Esophagus muscularis mucosa (tissue), 4 donors: ENCODE measurements at regions not wholly inside any gene's neighbourhood (a gene's known extent, or its start where the extent isn't known, plus 50 kb on each side); places are given as distances from the start of the nearest gene placed in this dataset.

Source experiments
- DNase-seq: peaks from one replicate; pipeline ENCODE4 v3.0.0-alpha.2; 2017; ENCODE audit errors: extremely low spot score
- H3K27ac ChIP-seq, 4 donors: fragments of 200-600 bp; sonication (generic); replicated peaks in 1 of 4; 1 replicate in 3 of 4; 2 replicates in 1 of 4; pipeline ENCODE4 v1.5.1; 2016 to 2019; ENCODE audit warnings: mild to moderate bottlenecking in 1 of 4
- H3K27me3 ChIP-seq, 4 donors: fragments of 200-600 bp; sonication (generic); one replicate each; pipeline versions ENCODE4 v1.5.1 to v1.6.0; 2016 to 2019
- H3K36me3 ChIP-seq, 4 donors: fragments of 200-600 bp; sonication (generic); one replicate each; pipeline ENCODE4 v1.5.1; 2016 to 2019
- H3K4me1 ChIP-seq, 4 donors: fragments of 200-600 bp; sonication (generic); one replicate each; pipeline ENCODE4 v1.5.1; 2016 to 2019
- H3K4me3 ChIP-seq, 4 donors: fragments of 200-600 bp; sonication (generic); 1 replicate in 2 of 4; 2 replicates in 2 of 4; pipeline ENCODE4 v1.5.1; 2016 to 2019; ENCODE audit warnings: mild to moderate bottlenecking in 4 of 4, moderate library complexity in 1 of 4
- H3K9me3 ChIP-seq, 4 donors: fragments of 200-600 bp; sonication (generic); 1 replicate in 3 of 4; 2 replicates in 1 of 4; pipeline ENCODE4 v1.5.1; 2016 to 2019
- EP300 ChIP-seq: sonication (generic); formaldehyde crosslinking; IDR thresholded peaks from one replicate; pipeline ENCODE4 v1.6.1; 2017; ENCODE audit warnings: antibody characterized with exemption
- POLR2A ChIP-seq: fragments of 450-650 bp; IDR thresholded peaks from one replicate; pipeline ENCODE4 v1.6.1; 2017; ENCODE audit warnings: antibody characterized with exemption, moderate library complexity, mild to moderate bottlenecking, low read depth
- POLR2AphosphoS5 ChIP-seq, 2 donors: sonication (generic); formaldehyde crosslinking; IDR thresholded peaks; one replicate each; pipeline ENCODE4 v1.6.1; 2017; ENCODE audit warnings: antibody characterized with exemption in 2 of 2
- WGBS: methylation state at CpG from one replicate; pipeline ENCODE4 v1.1.5; 2018; 5-methylcytosine and 5-hydroxymethylcytosine counted together
- intact Hi-C: fragments of 100-400 bp; cut with DNase I; formaldehyde crosslinking; loops from one replicate; pipeline ENCODE4 v1.15.1; 2023
- TF ChIP-seq, protein P1 (sequence below), 3 experiments: fragments of 200-600 bp in 2 of 3; fragments of 450-650 bp in 1 of 3; sonication (generic) in 2 of 3; IDR thresholded peaks; one replicate each; pipeline ENCODE4 v1.5.1; 2017 to 2019; ENCODE audit warnings: antibody characterized with exemption in 3 of 3, mild to moderate bottlenecking in 2 of 3, moderate library complexity in 1 of 3

DNA sequence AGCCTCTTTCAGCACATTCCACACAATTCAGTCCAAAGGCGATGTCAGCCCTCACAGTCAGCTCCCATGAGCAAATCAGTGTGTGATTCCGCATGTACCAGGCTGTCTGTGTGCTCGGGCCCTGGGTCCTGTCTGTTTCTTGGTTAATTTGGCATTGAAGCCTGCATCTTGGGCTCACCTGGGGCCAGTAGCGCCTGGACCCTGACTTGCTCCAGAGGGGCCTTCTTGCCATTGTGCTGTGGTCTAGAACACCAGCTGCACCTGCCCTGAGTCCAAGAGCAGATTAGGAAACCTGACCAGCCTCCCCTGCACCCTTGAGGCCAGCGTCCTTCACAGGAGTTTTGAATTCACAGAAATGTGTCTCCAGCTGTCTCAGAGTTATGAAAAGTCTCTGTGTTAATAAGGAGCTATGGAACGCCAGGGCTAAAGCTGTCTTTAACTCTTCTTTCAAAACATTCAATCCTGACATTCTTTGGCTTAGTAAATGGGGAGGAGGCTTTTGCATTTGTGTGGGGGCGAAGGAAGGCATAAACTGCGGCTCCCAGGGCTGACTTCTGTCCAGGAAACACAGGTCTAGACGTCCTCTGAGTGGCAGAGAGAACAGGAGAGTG lies 102.2 kb downstream of the ARF6 start:
- Histone ChIP-seq H3K4me1 (peaks cover 6 to 15% (median 13%) of the 10 kb centered on the region in 4 donors), H3K27me3 (no peaks in the 10 kb centered on the region), H3K27ac (no peak overlapping the region), H3K36me3 (no peaks in the 10 kb centered on the region), H3K4me3 (no peak overlapping the region), H3K9me3 (no peaks in the 10 kb centered on the region)
- DNase-seq, result no peak
- WGBS, result 75% methylated on average over 9 of the region's 9 CpGs
- TF ChIP-seq EP300 (no peak), POLR2AphosphoS5 (IDR thresholded peaks at IDR 0.05) (no peak), POLR2A (no peak)
- TF ChIP-seq, protein P1, sequence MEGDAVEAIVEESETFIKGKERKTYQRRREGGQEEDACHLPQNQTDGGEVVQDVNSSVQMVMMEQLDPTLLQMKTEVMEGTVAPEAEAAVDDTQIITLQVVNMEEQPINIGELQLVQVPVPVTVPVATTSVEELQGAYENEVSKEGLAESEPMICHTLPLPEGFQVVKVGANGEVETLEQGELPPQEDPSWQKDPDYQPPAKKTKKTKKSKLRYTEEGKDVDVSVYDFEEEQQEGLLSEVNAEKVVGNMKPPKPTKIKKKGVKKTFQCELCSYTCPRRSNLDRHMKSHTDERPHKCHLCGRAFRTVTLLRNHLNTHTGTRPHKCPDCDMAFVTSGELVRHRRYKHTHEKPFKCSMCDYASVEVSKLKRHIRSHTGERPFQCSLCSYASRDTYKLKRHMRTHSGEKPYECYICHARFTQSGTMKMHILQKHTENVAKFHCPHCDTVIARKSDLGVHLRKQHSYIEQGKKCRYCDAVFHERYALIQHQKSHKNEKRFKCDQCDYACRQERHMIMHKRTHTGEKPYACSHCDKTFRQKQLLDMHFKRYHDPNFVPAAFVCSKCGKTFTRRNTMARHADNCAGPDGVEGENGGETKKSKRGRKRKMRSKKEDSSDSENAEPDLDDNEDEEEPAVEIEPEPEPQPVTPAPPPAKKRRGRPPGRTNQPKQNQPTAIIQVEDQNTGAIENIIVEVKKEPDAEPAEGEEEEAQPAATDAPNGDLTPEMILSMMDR (IDR thresholded peaks at IDR 0.05), result no peak
- intact Hi-C loops, result no loop called here

DNA sequence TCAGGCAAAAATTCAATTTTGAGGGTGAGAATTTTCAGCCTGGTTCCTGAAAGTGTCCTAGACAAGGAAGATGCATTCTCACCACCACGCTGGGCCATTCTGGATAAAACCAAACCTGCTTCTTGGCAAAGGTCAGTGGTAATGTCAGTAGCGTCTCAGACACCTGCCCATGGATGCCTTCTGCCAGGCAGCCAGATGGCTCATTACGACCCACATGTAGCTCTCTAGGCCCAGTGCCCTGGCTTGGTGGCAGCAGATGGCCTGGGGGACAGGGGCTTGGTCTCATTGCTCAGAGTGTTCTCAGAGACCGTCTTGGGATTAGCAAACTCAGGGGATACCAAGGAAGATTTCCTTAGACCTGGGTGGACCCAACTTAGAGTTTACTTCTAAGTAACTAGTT lies 105.1 kb downstream of the ARF6 start:
- Histone ChIP-seq H3K4me3 (no peak overlapping the region), H3K27ac (no peak overlapping the region), H3K27me3 (no peaks in the 10 kb centered on the region), H3K36me3 (no peaks in the 10 kb centered on the region), H3K4me1 (peaks cover 33 to 44% (median 40%) of the 10 kb centered on the region in 4 donors), H3K9me3 (no peaks in the 10 kb centered on the region)
- no peak for DNase-seq
- TF ChIP-seq POLR2A, result no peak
- TF ChIP-seq EP300, result no peak
- no peak for TF ChIP-seq POLR2AphosphoS5 (IDR thresholded peaks at IDR 0.05)
- TF ChIP-seq, protein P1 (IDR thresholded peaks at IDR 0.05), result no peak
- intact Hi-C loops, result no loop called here
- WGBS, result 91% methylated on average over 4 of the region's 4 CpGs

DNA sequence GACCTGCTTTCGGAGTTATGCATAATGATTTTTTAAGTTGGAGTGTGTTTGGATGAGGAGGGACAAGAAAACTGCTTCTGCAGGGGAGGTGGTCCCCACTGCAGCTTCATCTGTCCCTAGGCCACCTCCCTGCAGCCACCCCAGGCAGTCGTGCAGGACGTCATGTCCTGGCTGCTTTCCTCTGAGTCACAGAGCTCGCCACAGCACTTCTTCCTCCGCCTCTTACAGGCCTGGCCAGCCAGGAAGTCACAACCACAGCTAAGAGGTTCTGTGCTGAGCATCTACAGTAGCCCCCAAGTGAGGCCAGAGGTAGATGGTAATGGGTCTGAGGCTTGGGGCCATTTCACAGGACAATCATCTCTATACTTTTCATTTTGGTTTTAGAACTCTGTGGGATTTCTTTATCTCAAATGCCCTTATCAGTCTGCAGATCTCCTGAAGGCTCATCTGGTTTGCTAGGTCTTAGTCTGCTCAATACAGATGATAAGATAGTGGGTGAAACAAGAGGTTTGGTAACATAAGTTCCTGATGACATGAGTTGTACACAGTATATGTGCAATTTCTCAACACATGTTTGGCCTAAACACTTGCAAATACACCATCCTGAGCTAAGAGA lies 106.4 kb downstream of the ARF6 start:
- no peak for DNase-seq
- WGBS, result 53% methylated on average over 4 of the region's 5 CpGs
- H3K27me3 ChIP-seq, result no peaks in the 10 kb centered on the region

DNA sequence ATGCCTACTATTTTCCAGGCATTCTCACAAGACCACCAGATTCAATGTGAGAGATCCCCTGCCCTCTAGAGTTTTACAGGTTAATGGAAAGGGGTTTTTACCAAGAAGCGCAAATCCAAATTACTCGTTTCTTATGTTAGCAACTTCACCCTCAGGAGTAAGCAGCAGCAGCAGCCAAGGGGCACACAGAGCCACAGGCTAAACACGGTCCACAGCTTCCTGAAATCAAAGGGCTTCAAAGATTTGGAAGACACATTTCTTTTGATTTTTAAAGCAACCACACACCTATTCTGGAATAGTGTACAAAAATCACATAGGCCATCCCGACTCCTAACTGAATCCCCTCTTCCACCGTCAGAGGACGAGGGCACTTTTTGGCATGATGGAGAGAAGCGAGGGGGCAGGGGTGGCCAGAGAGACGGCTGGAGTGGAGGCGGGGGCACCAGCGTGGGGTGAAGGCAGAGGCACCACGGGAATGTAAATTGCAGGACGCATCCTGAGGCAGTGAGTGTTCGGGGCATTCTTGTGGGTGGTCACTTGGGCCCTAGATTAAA lies 107.0 kb downstream of the ARF6 start:
- Histone ChIP-seq H3K9me3 (no peaks in the 10 kb centered on the region), H3K36me3 (no peaks in the 10 kb centered on the region), H3K4me1 (peaks cover 45 to 56% (median 50%) of the 10 kb centered on the region in 4 donors), H3K27me3 (no peaks in the 10 kb centered on the region), H3K27ac (peak overlapping the region; percentile 73 to 82 (median 76)), H3K4me3 (no peak overlapping the region)
- WGBS, result 59% methylated on average over 13 of the region's 13 CpGs
- intact Hi-C loops, result loop anchor here (5.0 to 10.0 kb wide), 2 partner anchors 105 to 108 kb away; partner anchors contain the start of gene ARF6
- no peak for TF ChIP-seq POLR2A
- no peak for TF ChIP-seq EP300
- no peak for TF ChIP-seq POLR2AphosphoS5 (IDR thresholded peaks at IDR 0.05)
- TF ChIP-seq, protein P1 (IDR thresholded peaks at IDR 0.05), result no peak
- DNase-seq, result no peak

More for the DNA sequence above, 106.4 kb downstream of the ARF6 start:
- peak; percentile 69 for TF ChIP-seq POLR2AphosphoS5 (IDR thresholded peaks at IDR 0.05)
- TF ChIP-seq, protein P1 (IDR thresholded peaks at IDR 0.05), result no peak
- Histone ChIP-seq H3K27ac (peak overlapping the region; percentile 73 to 82 (median 76)), H3K4me1 (peaks cover 45 to 55% (median 50%) of the 10 kb centered on the region in 4 donors), H3K36me3 (no peaks in the 10 kb centered on the region), H3K4me3 (no peak overlapping the region), H3K9me3 (no peaks in the 10 kb centered on the region)
- intact Hi-C loops, result no loop called here
